HepG2 (cell line): ENCODE measurements at regions not wholly inside any gene's neighbourhood (a gene's known extent, or its start where the extent isn't known, plus 50 kb on each side); places are given as distances from the start of the nearest gene placed in this dataset.

ENCODE experiments used
- KLF6 ChIP-seq: IDR thresholded peaks from 2 replicates; pipeline ENCODE4 v1.8.0; 2016; ENCODE audit warnings: missing biosample characterization, missing genetic modification reagents
- MYC ChIP-seq: sonication (generic); formaldehyde crosslinking; IDR thresholded peaks from 2 replicates; pipeline ENCODE4 v1.9.0; 2021; ENCODE audit warnings: missing genetic modification reagents, borderline replicate concordance
- PITX1 ChIP-seq: sonication (generic); formaldehyde crosslinking; IDR thresholded peaks from 2 replicates; pipeline ENCODE4 v1.5.1; 2020; ENCODE audit warnings: mild to moderate bottlenecking, missing genetic modification reagents
- TP53 ChIP-seq: sonication (generic); formaldehyde crosslinking; conservative IDR thresholded peaks from 2 replicates; pipeline ENCODE4 v1.4.0; 2020; ENCODE audit warnings: missing genetic modification reagents
- ZNF558 ChIP-seq: sonication (generic); formaldehyde crosslinking; IDR thresholded peaks from 2 replicates; pipeline ENCODE4 v1.9.0; 2022; ENCODE audit warnings: mild to moderate bottlenecking, missing genetic modification reagents, borderline replicate concordance

GRCh38 chr7:45971171-45971570 is 50.1 kb upstream of the IGFBP3 start:
- TF ChIP-seq KLF6 (CRISPR knock-in tag), result no peak
- no peak for TF ChIP-seq PITX1 (CRISPR knock-in tag)
- no peak for TF ChIP-seq TP53 (CRISPR knock-in tag)
- TF ChIP-seq MYC (CRISPR knock-in tag), result no peak
- no peak for TF ChIP-seq ZNF558 (CRISPR knock-in tag)
